ENCODE measurements at regions not wholly inside any gene's neighbourhood (a gene's known extent, or its start where the extent isn't known, plus 50 kb on each side); places are given as distances from the start of the nearest gene placed in this dataset.

- TF ChIP-seq CTCF (IDR thresholded peaks at IDR 0.05; ENCODE audit: low read depth, low read length) (no peak), EZH2phosphoT487 (IDR thresholded peaks at IDR 0.05; ENCODE audit: low read depth) (no peak)
Measured at GRCh38 chr7:89998554-89998953, 155.7 kb upstream of the STEAP1 start.

Measured in OCI-LY3 (cell line).